HEK293T (cell line): ENCODE measurements at regions not wholly inside any gene's neighbourhood (a gene's known extent, or its start where the extent isn't known, plus 50 kb on each side); places are given as distances from the start of the nearest gene placed in this dataset.
"Not testable (repeated sequence)": the region's sequence is repeated elsewhere in the genome, so short reads cannot be mapped to it uniquely, and the experiment has no call there.

Source experiments
- CTCF ChIA-PET: fragments of 350-600 bp; formaldehyde crosslinking; extraction: SDS; loops from one replicate; lab custom pipeline; 2021; ENCODE audit warnings: antibody characterized with exemption, inconsistent platforms; lab: Yijun Ruan, JAX
- POLR2A ChIA-PET: fragments of 350-600 bp; formaldehyde crosslinking; extraction: SDS; loops from one replicate; lab custom pipeline; 2020; ENCODE audit warnings: antibody characterized with exemption, inconsistent platforms; lab: Yijun Ruan, JAX
- DNase-seq: peaks from one replicate; pipeline ENCODE4 v3.0.0; 2012; ENCODE audit warnings: mixed read lengths; ENCODE audit errors: extremely low spot score
- ARNT ChIP-seq: fragments of 450-650 bp; IDR thresholded peaks from 2 replicates; pipeline ENCODE4 v1.6.1; 2017; ENCODE audit warnings: mild to moderate bottlenecking
- BHLHE40 ChIP-seq: fragments of 450-650 bp; IDR thresholded peaks from 2 replicates; pipeline ENCODE4 v1.6.1; 2016; ENCODE audit warnings: mild to moderate bottlenecking, moderate library complexity, borderline replicate concordance
- CTBP1 ChIP-seq: fragments of 450-650 bp; IDR thresholded peaks from 2 replicates; pipeline ENCODE4 v1.6.1; 2016; ENCODE audit warnings: borderline replicate concordance
- ELF4 ChIP-seq: fragments of 450-650 bp; IDR thresholded peaks from 2 replicates; pipeline ENCODE4 v1.6.1; 2017; ENCODE audit warnings: antibody characterized with exemption
- FOXA1 ChIP-seq: fragments of 450-650 bp; IDR thresholded peaks from 2 replicates; pipeline ENCODE4 v1.6.1; 2016; ENCODE audit warnings: mild to moderate bottlenecking
- FOXK2 ChIP-seq: fragments of 450-650 bp; IDR thresholded peaks from 2 replicates; pipeline ENCODE4 v1.6.1; 2016; ENCODE audit warnings: mild to moderate bottlenecking
- FOXM1 ChIP-seq: fragments of 450-650 bp; IDR thresholded peaks from 2 replicates; pipeline ENCODE4 v1.6.1; 2017; ENCODE audit warnings: mild to moderate bottlenecking, borderline replicate concordance
- HDGF ChIP-seq: fragments of 450-650 bp; IDR thresholded peaks from 2 replicates; pipeline ENCODE4 v1.6.1; 2017; ENCODE audit warnings: antibody characterized with exemption, borderline replicate concordance
- L3MBTL2 ChIP-seq: fragments of 450-650 bp; conservative IDR thresholded peaks from 2 replicates; pipeline ENCODE4 v1.6.1; 2016; ENCODE audit warnings: mild to moderate bottlenecking
- LEF1 ChIP-seq: fragments of 450-650 bp; IDR thresholded peaks from 2 replicates; pipeline ENCODE4 v1.6.1; 2017; ENCODE audit warnings: mild to moderate bottlenecking, borderline replicate concordance
- NFRKB ChIP-seq: fragments of 450-650 bp; IDR thresholded peaks from 2 replicates; pipeline ENCODE4 v1.6.1; 2016; ENCODE audit warnings: mild to moderate bottlenecking, moderate library complexity
- SP1 ChIP-seq: fragments of 450-650 bp; IDR thresholded peaks from 2 replicates; pipeline ENCODE4 v1.6.1; 2017
- SUZ12 ChIP-seq: fragments of 450-650 bp; IDR thresholded peaks from 2 replicates; pipeline ENCODE4 v1.6.1; 2016; ENCODE audit warnings: mild to moderate bottlenecking
- TARDBP ChIP-seq: fragments of 450-650 bp; IDR thresholded peaks from 2 replicates; pipeline ENCODE4 v1.6.1; 2016
- ZNF384 ChIP-seq: fragments of 450-650 bp; IDR thresholded peaks from 2 replicates; pipeline ENCODE4 v1.6.1; 2016
- TF ChIP-seq, protein P1 (sequence below): fragments of 450-650 bp; IDR thresholded peaks from 2 replicates; pipeline ENCODE4 v1.6.1; 2016

DNA sequence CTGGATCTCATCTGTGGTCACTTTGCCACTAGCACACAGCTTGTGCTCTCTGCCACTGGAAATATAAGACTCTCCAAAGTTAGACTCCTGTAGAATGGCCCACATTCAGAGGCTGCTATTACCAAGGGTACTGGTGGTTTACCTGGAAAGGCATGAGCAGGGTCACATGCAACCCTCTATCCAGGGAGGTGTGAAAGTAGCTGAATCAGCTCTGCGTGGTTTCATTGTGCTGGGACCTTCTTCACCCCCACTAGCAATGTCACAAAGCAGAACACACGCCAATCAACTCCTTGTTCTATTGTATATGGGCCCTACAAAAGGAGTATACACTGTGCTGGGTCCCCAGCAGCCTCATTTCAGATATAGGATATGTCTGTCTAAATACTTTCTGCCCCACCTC is 353.6 kb upstream of the AUTS2 start:
- TF ChIP-seq FOXA1 (no peak), CTBP1 (no peak), BHLHE40 (no peak), SUZ12 (no peak), FOXK2 (no peak), TARDBP (no peak), LEF1 (no peak), HDGF (no peak), ZNF384 (no peak), ELF4 (no peak), NFRKB (no peak), FOXM1 (no peak), ARNT (no peak), L3MBTL2 (no peak), SP1 (no peak)
- TF ChIP-seq, protein P1, sequence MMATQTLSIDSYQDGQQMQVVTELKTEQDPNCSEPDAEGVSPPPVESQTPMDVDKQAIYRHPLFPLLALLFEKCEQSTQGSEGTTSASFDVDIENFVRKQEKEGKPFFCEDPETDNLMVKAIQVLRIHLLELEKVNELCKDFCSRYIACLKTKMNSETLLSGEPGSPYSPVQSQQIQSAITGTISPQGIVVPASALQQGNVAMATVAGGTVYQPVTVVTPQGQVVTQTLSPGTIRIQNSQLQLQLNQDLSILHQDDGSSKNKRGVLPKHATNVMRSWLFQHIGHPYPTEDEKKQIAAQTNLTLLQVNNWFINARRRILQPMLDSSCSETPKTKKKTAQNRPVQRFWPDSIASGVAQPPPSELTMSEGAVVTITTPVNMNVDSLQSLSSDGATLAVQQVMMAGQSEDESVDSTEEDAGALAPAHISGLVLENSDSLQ, result no peak
- POLR2A ChIA-PET, result no interaction called here
- CTCF ChIA-PET, result no interaction called here
- no peak for DNase-seq

DNA sequence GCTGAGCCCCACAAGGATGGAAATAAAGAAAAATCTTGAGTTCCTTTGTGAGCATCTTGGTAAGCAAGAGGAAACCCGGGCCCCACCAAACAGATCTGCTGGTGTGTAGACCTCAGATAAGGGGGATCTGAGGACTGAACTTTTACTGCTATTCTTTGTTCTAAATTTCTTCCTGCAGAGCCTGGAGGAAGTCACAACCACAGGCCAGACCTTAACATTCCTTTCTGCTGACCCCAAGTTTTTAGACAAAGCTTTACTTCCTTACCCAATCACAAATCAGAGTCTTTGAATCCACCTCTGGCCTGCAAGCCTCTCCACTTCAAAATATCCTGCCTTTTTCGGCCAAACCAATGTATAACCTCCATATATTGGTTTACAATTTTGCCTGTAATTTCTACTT is 352.6 kb upstream of the AUTS2 start:
- no peak for DNase-seq
- POLR2A ChIA-PET, result no interaction called here
- TF ChIP-seq TARDBP, result no peak
- no peak for TF ChIP-seq FOXA1
- TF ChIP-seq FOXK2, result no peak
- TF ChIP-seq LEF1, result no peak
- CTCF ChIA-PET, result no interaction called here

DNA sequence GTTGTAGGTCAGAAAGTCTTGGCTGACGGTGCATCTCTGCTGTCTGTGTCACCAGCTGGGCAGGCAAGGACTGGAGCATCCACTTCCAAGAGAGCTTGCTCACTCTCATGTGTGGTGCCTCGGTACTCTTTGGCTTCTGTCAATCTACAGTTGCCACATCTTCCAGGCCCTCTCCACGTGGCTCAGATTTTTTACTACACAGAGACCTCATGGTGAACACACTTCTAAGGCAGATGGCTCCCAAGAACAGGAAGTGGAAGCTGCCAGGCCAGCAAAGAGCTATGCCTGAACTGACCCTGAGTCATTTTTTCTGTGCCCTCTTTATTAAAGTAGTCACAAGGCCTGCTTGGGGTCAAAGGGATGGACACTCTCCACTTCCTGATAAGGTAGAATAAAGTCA is 351.5 kb upstream of the AUTS2 start:
- ChIA-PET CTCF (interaction anchor here (0.5 kb wide), 1 partner anchor 318 kb away, joined by 5 read pairs; no protein-coding TSS in a partner anchor), POLR2A (no interaction called here)
- no peak for TF ChIP-seq L3MBTL2
- no peak for DNase-seq

DNA sequence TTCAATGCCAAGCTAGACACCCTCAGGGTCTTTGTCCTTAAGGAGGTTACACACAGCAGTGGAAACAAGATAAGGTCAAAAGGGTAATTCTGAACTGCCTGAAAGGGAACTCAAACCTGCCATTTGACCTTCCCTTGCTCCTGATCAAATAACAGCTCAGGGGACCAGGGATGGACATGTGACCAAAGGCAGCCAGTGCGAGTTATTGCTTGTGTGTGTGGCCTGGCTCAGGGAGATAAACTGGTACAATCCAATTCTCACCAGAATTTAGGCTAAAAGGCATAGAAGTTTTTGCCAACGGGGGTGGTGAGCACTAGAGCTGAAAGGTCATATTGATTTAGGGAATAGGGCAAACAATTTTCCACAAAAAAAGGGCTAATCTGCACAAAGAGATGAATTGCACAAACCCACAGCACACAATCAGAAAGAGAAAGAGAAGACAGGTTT is 349.9 kb upstream of the AUTS2 start:
- DNase-seq, CTCF ChIA-PET, POLR2A ChIA-PET: not testable (repeated sequence)

DNA sequence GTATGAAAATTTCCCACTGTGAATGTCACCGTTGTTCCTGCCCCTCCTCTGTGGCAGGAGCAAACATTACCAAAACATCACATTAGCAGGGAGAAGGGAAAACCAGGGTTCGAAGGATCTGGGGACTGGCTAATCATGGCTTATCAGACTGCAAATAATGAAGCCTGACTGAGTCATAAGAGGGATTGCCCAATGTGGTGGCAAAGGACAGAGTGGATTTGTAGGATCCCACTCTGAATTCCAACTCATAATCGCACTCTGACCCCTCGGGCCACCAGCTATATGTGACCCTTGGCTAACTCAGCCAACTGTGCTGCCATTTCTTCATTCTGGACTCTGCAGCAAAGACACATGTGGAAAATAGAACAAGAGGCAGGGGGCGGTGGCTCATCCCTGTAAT is 347.3 kb upstream of the AUTS2 start:
- POLR2A ChIA-PET, result no interaction called here
- CTCF ChIA-PET, result interaction anchor here (0.7 kb wide), 1 partner anchor 106 kb away, joined by 3 read pairs; no protein-coding TSS in a partner anchor
- DNase-seq, result no peak
- no peak for TF ChIP-seq SP1
- no peak for TF ChIP-seq LEF1
- no peak for TF ChIP-seq BHLHE40
- TF ChIP-seq, protein P1, result no peak
- TF ChIP-seq ARNT, result no peak
- no peak for TF ChIP-seq FOXK2
- no peak for TF ChIP-seq CTBP1
- TF ChIP-seq FOXM1, result no peak

DNA sequence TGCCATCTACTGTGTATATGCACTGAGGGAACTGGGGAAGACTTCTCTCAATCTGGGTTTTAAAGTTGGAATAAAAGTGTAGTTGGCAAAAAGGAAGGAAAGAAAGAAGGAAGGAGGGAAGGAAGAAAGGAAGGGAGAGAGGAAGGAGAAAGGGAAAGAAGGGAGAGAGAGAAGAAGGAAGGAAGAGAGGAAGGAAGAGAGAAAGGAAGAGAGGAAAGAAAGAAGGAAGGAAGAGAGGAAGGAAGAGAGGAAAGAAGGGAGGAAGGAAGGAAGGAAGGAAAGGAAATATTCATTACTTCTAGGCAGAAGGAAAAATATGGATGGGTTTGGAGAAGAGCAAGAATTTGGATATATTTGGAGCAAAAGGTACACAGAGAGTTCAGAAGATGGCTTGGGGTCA is 343.6 kb upstream of the AUTS2 start:
- no peak for DNase-seq
- ChIA-PET CTCF (no interaction called here), POLR2A (no interaction called here)
- TF ChIP-seq NFRKB, result no peak
- TF ChIP-seq SP1, result no peak
- 0 out of 2 replicates have a peak, but pooled peaks have one; percentile 14 for TF ChIP-seq L3MBTL2
- TF ChIP-seq FOXA1, result no peak
- TF ChIP-seq FOXK2, result no peak
- TF ChIP-seq, protein P1, result no peak

DNA sequence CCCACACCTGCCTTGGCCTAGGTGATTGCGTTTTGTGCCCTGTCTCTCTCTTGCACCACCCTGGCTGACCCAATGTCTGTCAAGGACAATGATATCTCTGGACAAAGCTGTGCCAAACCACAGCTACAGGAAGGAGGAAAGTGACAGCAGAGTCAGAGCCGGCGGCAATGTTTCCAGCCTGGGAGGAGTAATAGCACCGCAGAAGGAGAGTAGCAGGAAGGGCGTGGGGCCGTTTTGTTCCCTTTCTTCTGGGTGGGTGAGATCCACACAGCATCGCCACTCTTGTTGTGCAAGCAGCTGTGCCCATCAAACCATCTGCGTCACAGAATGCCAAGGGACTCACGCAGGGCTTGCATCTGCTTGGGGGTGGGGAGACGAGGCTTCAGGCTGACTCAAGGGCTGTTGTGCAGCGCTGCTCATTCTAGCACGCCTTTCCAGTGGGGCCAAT is 341.6 kb upstream of the AUTS2 start:
- TF ChIP-seq L3MBTL2 (no peak), FOXA1 (no peak), NFRKB (no peak)
- POLR2A ChIA-PET, result no interaction called here
- CTCF ChIA-PET, result no interaction called here
- DNase-seq, result no peak

DNA sequence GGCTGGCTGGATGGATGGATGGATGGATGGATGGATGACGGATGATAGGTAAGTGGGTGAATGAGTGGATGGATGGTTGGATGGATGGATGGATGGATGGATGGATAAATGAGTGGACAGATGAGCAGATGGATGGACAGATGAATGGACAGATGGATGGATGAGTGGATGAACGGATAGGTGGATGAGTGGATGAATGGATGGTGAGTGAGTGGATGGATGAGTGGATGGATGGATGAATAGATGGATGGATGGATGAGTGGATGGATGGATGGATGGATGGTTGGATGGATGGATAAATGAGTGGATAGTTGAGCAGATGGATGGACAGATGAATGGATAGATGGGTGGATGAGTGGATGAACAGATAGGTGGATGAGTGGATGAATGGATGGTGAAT is 340.7 kb upstream of the AUTS2 start:
- TF ChIP-seq TARDBP (no peak), LEF1 (no peak), HDGF (no peak), ELF4 (no peak), ARNT (no peak), L3MBTL2 (no peak), NFRKB (no peak), SP1 (no peak), ZNF384 (no peak)
- TF ChIP-seq, protein P1, result no peak
- DNase-seq, result no peak
- CTCF ChIA-PET, result no interaction called here
- POLR2A ChIA-PET, result no interaction called here
